Effector memory CD4-positive, alpha-beta T cell (primary cell): ENCODE measurements at regions not wholly inside any gene's neighbourhood (a gene's known extent, or its start where the extent isn't known, plus 50 kb on each side); places are given as distances from the start of the nearest gene placed in this dataset.
"Not testable (repeated sequence)": the region's sequence is repeated elsewhere in the genome, so short reads cannot be mapped to it uniquely, and the experiment has no call there.

Source experiments
- DNase-seq, 3 donors: peaks; one replicate each; pipeline ENCODE4 v3.0.0-alpha.2; 2020
- H3K27ac ChIP-seq: 2 replicates; pipeline ENCODE4 v1.7.0; 2013; ENCODE audit warnings: mild to moderate bottlenecking, low read length, moderate library complexity; ENCODE audit not compliant: insufficient read depth, poor library complexity, severe bottlenecking
- H3K27me3 ChIP-seq: replicated peaks from 2 replicates; pipeline ENCODE4 v1.7.0; 2013; ENCODE audit warnings: mild to moderate bottlenecking, low read length; ENCODE audit not compliant: insufficient read depth, control insufficient read depth, poor library complexity, severe bottlenecking
- H3K36me3 ChIP-seq: 2 replicates; pipeline ENCODE4 v1.7.0; 2013; ENCODE audit warnings: mild to moderate bottlenecking, low read length, moderate library complexity; ENCODE audit not compliant: control insufficient read depth, insufficient read depth
- H3K4me1 ChIP-seq: 2 replicates; pipeline ENCODE4 v1.7.0; 2013; ENCODE audit warnings: low read length, mild to moderate bottlenecking; ENCODE audit not compliant: control insufficient read depth, insufficient read depth, poor library complexity, severe bottlenecking
- H3K4me3 ChIP-seq: 2 replicates; pipeline ENCODE4 v1.7.0; 2013; ENCODE audit warnings: low read length, low read depth, mild to moderate bottlenecking; ENCODE audit not compliant: insufficient read depth, poor library complexity, severe bottlenecking
- H3K9me3 ChIP-seq: 2 replicates; pipeline ENCODE4 v1.7.0; 2013; ENCODE audit warnings: mild to moderate bottlenecking, low read length, moderate library complexity; ENCODE audit not compliant: control insufficient read depth

DNA sequence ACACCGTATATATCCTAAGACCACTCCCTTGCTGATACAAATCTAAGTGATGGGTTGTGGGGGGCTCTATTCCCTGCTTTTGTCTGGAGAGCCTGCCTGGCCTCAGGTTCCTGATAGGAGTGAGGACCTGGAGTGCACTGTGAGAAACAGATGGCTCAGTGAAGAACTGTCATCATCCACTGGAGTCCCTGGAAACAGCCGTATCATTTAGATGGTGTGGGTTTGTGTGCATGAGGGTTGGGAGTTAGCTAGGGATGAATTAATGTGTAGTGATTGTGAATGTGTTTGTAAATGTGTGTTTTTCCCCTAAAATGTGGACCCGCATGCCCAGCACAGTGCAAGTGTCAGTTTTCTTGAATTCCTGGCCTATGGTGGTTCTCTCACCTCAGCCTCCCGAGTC, 111.6 kb downstream of the CRYBB2 start:
- H3K36me3 ChIP-seq: no peaks in the 10 kb centered on the region
- no peak overlapping the region for H3K4me3 ChIP-seq
- H3K9me3 ChIP-seq: no peaks in the 10 kb centered on the region
- no peak for DNase-seq
- no peak overlapping the region for H3K27ac ChIP-seq
- H3K4me1 ChIP-seq: no peaks in the 10 kb centered on the region
- H3K27me3 ChIP-seq: no peaks in the 10 kb centered on the region

DNA sequence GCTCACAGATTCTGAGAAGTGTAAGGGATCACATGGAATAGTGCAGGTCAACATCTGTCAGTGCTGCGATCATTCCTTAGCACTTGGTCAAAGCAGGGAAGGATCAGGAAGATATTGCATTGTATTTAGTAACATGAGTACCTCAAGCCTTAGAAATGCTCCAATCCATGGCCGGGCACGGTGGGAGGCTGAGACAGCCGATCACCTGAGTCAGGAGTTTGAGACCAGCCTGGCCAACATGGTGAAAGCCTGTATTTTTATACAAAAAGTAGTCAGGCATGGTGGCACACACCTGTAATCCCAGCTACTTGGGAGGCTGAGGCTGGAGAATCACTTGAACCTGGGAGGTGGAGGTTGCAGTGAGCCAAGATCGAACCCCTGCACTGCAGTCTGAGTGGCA, 112.5 kb downstream of the CRYBB2 start:
- H3K4me3 ChIP-seq, H3K4me1 ChIP-seq, H3K36me3 ChIP-seq, H3K27ac ChIP-seq, H3K9me3 ChIP-seq, H3K27me3 ChIP-seq, DNase-seq: not testable (repeated sequence)

DNA sequence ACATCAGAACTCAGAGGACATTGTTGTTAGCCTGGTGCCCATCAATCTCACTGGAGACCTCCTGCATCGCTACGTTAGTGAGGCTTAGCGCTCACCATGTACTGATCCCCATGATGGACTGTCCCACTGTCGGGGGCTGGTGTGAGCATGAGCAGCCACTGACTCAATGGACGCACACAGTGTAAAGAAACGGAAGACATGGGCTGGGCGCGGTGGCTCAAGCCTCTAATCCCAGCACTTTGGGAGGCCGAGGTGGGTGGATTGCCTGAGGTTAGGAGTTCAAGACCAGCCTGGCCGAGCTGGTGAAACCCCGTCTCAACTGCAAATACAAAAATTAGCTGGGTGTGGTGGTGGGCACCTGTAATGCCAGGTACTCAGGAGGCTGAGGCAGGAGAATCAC, 112.9 kb downstream of the CRYBB2 start:
- Histone ChIP-seq H3K27ac (no peak overlapping the region), H3K27me3 (no peaks in the 10 kb centered on the region), H3K36me3 (no peaks in the 10 kb centered on the region), H3K9me3 (no peaks in the 10 kb centered on the region), H3K4me3 (no peak overlapping the region), H3K4me1 (no peaks in the 10 kb centered on the region)
- no peak for DNase-seq

DNA sequence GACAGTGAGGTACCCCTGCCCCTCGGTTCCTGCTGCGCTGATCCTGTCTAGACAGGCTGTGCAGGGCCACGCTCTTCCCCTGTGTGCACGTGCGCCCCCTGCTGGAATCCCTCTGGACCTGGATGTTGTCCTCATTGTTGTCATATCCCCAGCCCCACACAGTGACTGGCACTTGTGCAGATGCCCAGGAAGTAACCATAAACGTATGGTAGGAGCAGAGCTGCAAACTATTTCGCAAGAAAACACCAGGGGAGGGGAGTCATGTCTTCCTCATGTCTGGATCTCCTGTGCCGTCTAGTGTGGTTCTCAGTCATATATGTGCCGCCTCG, 114.7 kb downstream of the CRYBB2 start:
- no peaks in the 10 kb centered on the region for H3K4me1 ChIP-seq
- no peak overlapping the region for H3K4me3 ChIP-seq
- H3K9me3 ChIP-seq: no peaks in the 10 kb centered on the region
- H3K27ac ChIP-seq: no peak overlapping the region
- H3K27me3 ChIP-seq: no peaks in the 10 kb centered on the region
- DNase-seq: no peak
- no peaks in the 10 kb centered on the region for H3K36me3 ChIP-seq

DNA sequence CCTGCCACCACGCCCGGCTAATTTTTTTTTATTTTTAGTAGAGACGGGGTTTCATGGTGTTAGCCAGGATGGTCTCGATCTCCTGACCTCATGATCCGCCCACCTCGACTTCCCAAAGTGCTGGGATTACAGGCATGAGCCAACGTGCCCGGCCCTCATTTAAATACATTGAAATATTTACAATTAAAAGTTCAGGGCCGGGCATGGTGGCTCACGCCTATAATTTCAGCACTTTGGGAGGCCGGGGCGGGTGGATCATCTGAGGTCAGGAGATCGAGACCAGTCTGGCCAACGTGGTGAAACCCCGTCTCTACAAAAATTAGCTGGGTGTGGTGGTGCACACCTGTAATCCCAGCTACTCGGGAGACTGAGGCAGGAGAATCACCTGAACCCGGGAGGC, 115.2 kb downstream of the CRYBB2 start:
- not testable (repeated sequence) for H3K27me3 ChIP-seq, H3K36me3 ChIP-seq, H3K9me3 ChIP-seq, H3K4me1 ChIP-seq, H3K27ac ChIP-seq, H3K4me3 ChIP-seq, DNase-seq

DNA sequence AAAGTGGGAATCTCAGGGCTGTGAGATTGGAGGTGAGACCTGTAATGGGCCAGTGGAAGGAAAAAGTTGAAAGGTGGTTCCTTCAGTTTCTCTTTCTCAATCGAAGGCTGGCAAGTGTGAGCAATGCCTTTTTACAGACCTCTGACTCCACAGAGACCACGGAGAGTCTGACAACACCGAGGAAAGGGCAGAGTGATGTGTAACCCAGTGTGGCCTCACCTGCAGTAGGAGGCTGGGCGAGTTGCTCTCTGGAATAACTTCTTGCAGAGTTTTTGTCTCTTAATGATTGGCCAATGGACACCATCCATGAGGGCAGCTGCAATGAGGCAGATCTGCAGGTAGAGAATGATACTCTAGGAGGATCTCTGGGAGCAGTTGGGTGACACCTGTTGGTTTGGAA, 115.8 kb downstream of the CRYBB2 start:
- not testable (repeated sequence) for H3K27me3 ChIP-seq, H3K27ac ChIP-seq, H3K4me1 ChIP-seq, H3K9me3 ChIP-seq, H3K4me3 ChIP-seq, H3K36me3 ChIP-seq, DNase-seq

DNA sequence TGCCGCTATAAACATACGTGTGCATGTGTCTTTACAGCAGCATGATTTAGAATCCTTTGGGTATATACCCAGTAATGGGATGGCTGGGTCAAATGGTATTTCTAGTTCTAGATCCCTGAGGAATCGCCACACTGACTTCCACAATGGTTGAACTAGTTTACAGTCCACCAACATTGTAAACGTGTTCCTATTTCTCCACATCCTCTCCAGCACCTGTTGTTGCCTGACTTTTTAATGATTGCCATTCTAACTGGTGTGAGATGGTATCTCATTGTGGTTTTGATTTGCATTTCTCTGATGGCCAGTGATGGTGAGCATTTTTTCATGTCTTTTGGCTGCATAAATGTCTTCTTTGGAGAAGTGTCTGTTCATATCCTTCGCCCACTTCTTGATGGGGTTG, 121.1 kb downstream of the CRYBB2 start:
- H3K36me3 ChIP-seq, H3K4me1 ChIP-seq, H3K9me3 ChIP-seq, DNase-seq, H3K4me3 ChIP-seq, H3K27me3 ChIP-seq, H3K27ac ChIP-seq: not testable (repeated sequence)

DNA sequence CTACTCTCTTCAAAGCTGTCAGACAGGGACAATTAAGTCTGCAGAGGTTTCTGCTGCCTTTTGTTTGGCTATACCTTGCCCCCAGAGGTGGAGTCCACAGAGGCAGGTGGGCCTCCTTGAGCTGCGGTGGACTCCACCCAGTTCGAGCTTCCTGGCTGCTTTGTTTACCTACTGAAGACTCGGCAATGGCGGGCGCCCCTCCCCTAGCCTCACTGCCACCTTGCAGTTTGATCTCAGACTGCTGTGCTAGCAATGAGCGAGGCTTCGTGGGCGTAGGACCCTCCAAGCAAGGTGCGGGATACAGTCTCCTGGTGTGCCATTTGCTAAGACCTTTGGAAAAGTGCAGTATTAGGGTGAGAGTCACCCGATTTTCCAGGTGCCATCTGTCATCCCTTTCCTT, 124.9 kb downstream of the CRYBB2 start:
- not testable (repeated sequence) for H3K36me3 ChIP-seq, H3K27me3 ChIP-seq, H3K9me3 ChIP-seq, H3K4me3 ChIP-seq, H3K27ac ChIP-seq, H3K4me1 ChIP-seq, DNase-seq

DNA sequence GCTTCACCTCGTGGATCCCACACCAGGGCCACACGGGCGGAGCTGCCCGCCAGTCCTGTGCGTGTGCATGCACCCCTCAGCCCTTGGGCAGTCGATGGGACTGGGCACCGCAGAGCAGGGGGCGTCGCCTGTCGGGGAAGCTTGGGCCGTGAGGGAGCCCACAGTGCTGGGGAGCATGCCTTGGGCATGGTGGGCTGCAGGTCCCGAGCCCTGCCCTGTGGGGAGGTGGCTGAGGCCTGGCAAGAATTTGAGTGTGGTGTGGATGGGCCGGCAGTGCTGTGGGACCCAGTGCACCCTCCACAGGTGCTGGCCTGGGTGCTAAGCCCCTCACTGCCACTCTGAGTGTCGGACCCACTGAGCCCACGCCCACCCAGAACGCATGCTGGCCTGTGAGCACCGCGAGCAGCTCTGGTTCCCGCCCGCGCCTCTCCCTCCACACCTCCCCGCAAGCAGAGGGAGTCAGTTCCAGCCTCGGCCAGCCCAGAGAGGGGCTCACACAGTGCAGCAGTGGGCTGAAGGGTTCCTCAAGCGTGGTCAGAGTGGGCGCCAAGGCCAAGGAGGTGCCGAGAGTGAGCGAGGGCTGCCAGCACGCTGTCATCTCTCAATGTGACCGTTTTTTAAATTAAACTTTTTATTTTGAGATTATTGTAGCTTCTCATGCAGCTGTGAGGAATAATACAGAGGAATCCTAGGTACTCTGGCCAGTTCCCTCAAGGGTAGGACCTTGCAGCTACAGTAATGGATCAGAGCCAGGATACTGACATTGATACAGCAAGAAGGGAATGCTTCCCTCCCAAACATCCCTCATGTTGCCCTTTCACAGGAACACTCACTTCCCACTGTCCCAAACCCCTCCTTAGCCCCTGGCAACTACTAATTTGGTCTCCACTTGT, 127.7 kb downstream of the CRYBB2 start:
- Histone ChIP-seq H3K4me3 (no peak overlapping the region), H3K4me1 (no peaks in the 10 kb centered on the region), H3K27me3 (no peaks in the 10 kb centered on the region), H3K9me3 (no peaks in the 10 kb centered on the region), H3K36me3 (peaks cover 6% of the 10 kb centered on the region), H3K27ac (no peak overlapping the region)
- no peak for DNase-seq

DNA sequence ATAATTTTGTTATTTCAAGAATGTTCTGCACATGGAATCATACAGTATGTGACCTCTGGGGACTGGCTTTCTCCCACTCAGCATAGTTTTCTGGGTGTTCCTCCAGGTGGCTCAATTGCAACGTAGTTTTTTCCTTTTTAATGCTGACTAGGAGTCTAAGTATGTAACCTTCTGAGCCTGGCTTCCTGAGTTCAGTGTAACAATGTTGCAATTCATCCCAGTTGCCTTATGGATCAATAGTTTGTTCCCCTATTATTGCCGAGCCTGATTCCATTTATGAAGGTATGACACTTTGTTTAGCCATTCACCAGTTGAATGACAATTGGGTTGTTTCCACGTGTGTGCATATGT, 128.3 kb downstream of the CRYBB2 start:
- Histone ChIP-seq H3K27me3 (no peaks in the 10 kb centered on the region), H3K4me1 (no peaks in the 10 kb centered on the region), H3K27ac (no peak overlapping the region), H3K36me3 (peaks cover 6% of the 10 kb centered on the region), H3K4me3 (no peak overlapping the region), H3K9me3 (no peaks in the 10 kb centered on the region)
- DNase-seq: no peak
